Tibial artery (tissue), 4 donors: ENCODE measurements at regions not wholly inside any gene's neighbourhood (a gene's known extent, or its start where the extent isn't known, plus 50 kb on each side); places are given as distances from the start of the nearest gene placed in this dataset.

Experiments used
- DNase-seq, 2 donors: peaks; one replicate each; pipeline ENCODE4 v3.0.0-alpha.2; 2019
- H3K27ac ChIP-seq, 2 donors: fragments of 200-600 bp; sonication (generic) in 1 of 2; 1 replicate in 1 of 2; 2 replicates in 1 of 2; pipeline ENCODE4 v1.5.1; 2018 to 2019; ENCODE audit warnings: mild to moderate bottlenecking in 1 of 2
- H3K27me3 ChIP-seq, 2 donors: fragments of 200-600 bp; sonication (generic) in 1 of 2; one replicate each; pipeline versions ENCODE4 v1.5.1 to v1.6.0; 2016 to 2019
- H3K36me3 ChIP-seq, 3 donors: fragments of 200-600 bp; sonication (generic) in 2 of 3; one replicate each; pipeline ENCODE4 v1.5.1; 2016 to 2019; ENCODE audit warnings: mild to moderate bottlenecking in 2 of 3
- H3K4me1 ChIP-seq, 4 donors: fragments of 200-600 bp; sonication (generic) in 2 of 4; 1 replicate in 3 of 4; 2 replicates in 1 of 4; pipeline ENCODE4 v1.5.1; 2016 to 2019
- H3K4me3 ChIP-seq, 2 donors: fragments of 200-600 bp; sonication (generic) in 1 of 2; 1 replicate in 1 of 2; 2 replicates in 1 of 2; pipeline ENCODE4 v1.5.1; 2018 to 2019; ENCODE audit warnings: mild to moderate bottlenecking in 2 of 2
- H3K9me3 ChIP-seq, 3 donors: fragments of 200-600 bp; sonication (generic) in 1 of 3; one replicate each; pipeline ENCODE4 v1.5.1; 2016 to 2019
- intact Hi-C: fragments of 100-400 bp; cut with DNase I; formaldehyde crosslinking; loops from one replicate; pipeline ENCODE4 v1.15.0; 2023; ENCODE audit warnings: low total_unique reads
- TF ChIP-seq, protein P1 (sequence below), 2 experiments: fragments of 200-600 bp in 1 of 2; fragments of 450-650 bp in 1 of 2; IDR thresholded peaks; one replicate each; pipeline ENCODE4 v1.5.1; 2017 to 2019; ENCODE audit warnings: antibody characterized with exemption in 2 of 2, mild to moderate bottlenecking in 1 of 2, moderate library complexity in 1 of 2

GRCh38 chr1:87457408-87457807 lies 128.7 kb downstream of the LMO4 start:
- no peaks in the 10 kb centered on the region for H3K4me1 ChIP-seq
- no peak overlapping the region for H3K27ac ChIP-seq
- no peak for DNase-seq
- H3K27me3 ChIP-seq, result no peaks in the 10 kb centered on the region
- TF ChIP-seq, protein P1, sequence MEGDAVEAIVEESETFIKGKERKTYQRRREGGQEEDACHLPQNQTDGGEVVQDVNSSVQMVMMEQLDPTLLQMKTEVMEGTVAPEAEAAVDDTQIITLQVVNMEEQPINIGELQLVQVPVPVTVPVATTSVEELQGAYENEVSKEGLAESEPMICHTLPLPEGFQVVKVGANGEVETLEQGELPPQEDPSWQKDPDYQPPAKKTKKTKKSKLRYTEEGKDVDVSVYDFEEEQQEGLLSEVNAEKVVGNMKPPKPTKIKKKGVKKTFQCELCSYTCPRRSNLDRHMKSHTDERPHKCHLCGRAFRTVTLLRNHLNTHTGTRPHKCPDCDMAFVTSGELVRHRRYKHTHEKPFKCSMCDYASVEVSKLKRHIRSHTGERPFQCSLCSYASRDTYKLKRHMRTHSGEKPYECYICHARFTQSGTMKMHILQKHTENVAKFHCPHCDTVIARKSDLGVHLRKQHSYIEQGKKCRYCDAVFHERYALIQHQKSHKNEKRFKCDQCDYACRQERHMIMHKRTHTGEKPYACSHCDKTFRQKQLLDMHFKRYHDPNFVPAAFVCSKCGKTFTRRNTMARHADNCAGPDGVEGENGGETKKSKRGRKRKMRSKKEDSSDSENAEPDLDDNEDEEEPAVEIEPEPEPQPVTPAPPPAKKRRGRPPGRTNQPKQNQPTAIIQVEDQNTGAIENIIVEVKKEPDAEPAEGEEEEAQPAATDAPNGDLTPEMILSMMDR (IDR thresholded peaks at IDR 0.05), result no peak
- no peaks in the 10 kb centered on the region for H3K36me3 ChIP-seq
- H3K4me3 ChIP-seq, result no peak overlapping the region
- intact Hi-C loops, result no loop called here
- no peaks in the 10 kb centered on the region for H3K9me3 ChIP-seq

- no peak overlapping the region for H3K27ac ChIP-seq
- H3K4me1 ChIP-seq, result peaks cover 0 to 5% (median 0%) of the 10 kb centered on the region in 4 donors
- intact Hi-C loops, result no loop called here
- no peak for DNase-seq
- H3K4me3 ChIP-seq, result no peak overlapping the region
- H3K27me3 ChIP-seq, result no peaks in the 10 kb centered on the region
- no peaks in the 10 kb centered on the region for H3K36me3 ChIP-seq
- H3K9me3 ChIP-seq, result no peaks in the 10 kb centered on the region
- TF ChIP-seq, protein P1 (IDR thresholded peaks at IDR 0.05), result no peak
Observed at GRCh38 chr1:87462894-87463293, 134.2 kb downstream of the LMO4 start.

DNA sequence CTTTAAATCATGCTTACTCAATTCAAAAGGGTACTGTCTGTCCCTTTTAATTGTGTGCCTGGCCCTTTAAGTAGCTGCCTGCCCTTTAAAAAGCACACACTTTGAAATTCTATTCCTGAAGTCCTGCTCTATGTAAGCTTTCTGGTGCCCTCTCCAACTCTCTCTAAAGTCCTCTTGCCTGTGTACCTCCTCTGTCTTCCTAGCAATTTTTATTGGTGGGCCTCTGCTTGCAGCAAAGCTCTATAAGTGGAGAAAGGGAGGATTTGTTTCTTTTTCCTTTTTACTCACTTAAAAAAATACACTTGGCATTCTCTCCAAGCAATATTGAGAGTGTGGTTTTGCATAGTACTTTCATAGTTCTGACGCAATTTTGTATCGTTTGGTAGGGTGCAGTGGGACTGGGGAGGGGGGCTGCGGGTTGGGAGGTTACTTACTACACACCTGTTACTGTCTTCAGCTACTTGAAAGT lies 135.4 kb downstream of the LMO4 start:
- intact Hi-C loops, result no loop called here
- Histone ChIP-seq H3K27me3 (no peaks in the 10 kb centered on the region), H3K4me3 (no peak overlapping the region), H3K4me1 (peaks cover 0 to 5% (median 0%) of the 10 kb centered on the region in 4 donors), H3K27ac (no peak overlapping the region), H3K36me3 (no peaks in the 10 kb centered on the region), H3K9me3 (no peaks in the 10 kb centered on the region)
- TF ChIP-seq, protein P1 (IDR thresholded peaks at IDR 0.05), result no peak
- no peak for DNase-seq

DNA sequence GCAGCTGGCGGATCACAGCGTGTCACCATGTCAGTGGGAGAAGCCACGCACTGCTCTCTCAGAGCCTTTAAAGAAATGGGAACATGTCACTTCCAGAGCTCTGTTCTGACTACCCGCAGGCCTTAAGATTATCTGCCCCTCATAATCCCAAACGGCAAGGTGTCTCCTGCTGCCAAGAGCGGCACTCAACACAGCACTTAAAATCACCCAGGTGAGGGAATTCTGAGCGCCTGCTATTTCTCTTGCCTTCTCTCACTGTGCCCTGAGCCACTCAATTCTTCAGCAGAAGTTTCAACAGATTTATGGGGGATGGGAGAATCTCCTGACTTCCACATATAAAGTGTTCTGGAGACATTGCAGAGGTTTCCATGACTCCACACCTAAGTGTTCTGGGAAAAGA lies 137.9 kb downstream of the LMO4 start:
- no peak for DNase-seq
- intact Hi-C loops, result no loop called here

GRCh38 chr1:87472716-87473115 lies 144.0 kb downstream of the LMO4 start:
- no peaks in the 10 kb centered on the region for H3K9me3 ChIP-seq
- H3K27me3 ChIP-seq, result no peaks in the 10 kb centered on the region
- intact Hi-C loops, result no loop called here
- no peak overlapping the region for H3K4me3 ChIP-seq
- no peaks in the 10 kb centered on the region for H3K4me1 ChIP-seq
- no peak for DNase-seq
- TF ChIP-seq, protein P1 (IDR thresholded peaks at IDR 0.05), result no peak
- no peaks in the 10 kb centered on the region for H3K36me3 ChIP-seq
- no peak overlapping the region for H3K27ac ChIP-seq

More for the DNA sequence above, 137.9 kb downstream of the LMO4 start:
- Histone ChIP-seq H3K27me3 (no peaks in the 10 kb centered on the region), H3K27ac (no peak overlapping the region), H3K4me1 (peaks cover 0 to 5% (median 0%) of the 10 kb centered on the region in 4 donors), H3K4me3 (no peak overlapping the region), H3K9me3 (no peaks in the 10 kb centered on the region), H3K36me3 (no peaks in the 10 kb centered on the region)
- TF ChIP-seq, protein P1 (IDR thresholded peaks at IDR 0.05), result no peak

DNA sequence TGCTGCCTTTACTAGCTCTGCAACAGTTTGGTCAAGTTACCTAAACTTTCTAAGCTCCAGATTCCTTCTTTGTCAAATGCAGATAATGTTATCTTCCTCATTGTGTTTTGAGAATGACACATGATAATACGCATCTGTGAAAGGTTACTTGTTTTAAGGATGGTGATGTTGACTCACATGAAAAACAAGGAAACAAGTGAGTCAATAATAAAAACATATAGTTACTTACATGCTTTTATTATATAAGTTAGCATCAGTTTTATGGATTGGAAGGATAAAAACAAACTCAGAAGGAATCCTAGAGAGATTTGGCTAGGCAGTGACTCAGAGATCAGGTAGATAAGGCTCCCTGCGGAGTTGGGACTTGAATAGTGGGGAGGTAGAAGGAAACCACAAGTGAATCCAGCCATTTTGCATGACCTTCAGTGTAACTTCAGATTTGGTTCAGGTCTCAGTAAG lies 144.6 kb downstream of the LMO4 start:
- Histone ChIP-seq H3K27ac (no peak overlapping the region), H3K4me1 (no peaks in the 10 kb centered on the region), H3K36me3 (no peaks in the 10 kb centered on the region), H3K27me3 (no peaks in the 10 kb centered on the region), H3K9me3 (no peaks in the 10 kb centered on the region), H3K4me3 (no peak overlapping the region)
- TF ChIP-seq, protein P1 (IDR thresholded peaks at IDR 0.05), result no peak
- intact Hi-C loops, result no loop called here
- DNase-seq, result no peak
